Suppressor macrophage (primary cell): ENCODE measurements at regions not wholly inside any gene's neighbourhood (a gene's known extent, or its start where the extent isn't known, plus 50 kb on each side); places are given as distances from the start of the nearest gene placed in this dataset.
"Not testable (repeated sequence)": the region's sequence is repeated elsewhere in the genome, so short reads cannot be mapped to it uniquely, and the experiment has no call there.

Experiments
- DNase-seq, 4 experiments: peaks; one replicate each; pipeline ENCODE4 v3.0.0-alpha.2; 2020 to 2022

- DNase-seq = no peak
Observed at GRCh38 chr5:16987776-16988175, 51.7 kb upstream of the MYO10 start.

- DNase-seq = not testable (repeated sequence)
Observed at GRCh38 chr5:16990817-16991520, 54.9 kb upstream of the MYO10 start.

GRCh38 chr5:16992006-16992405, 55.9 kb upstream of the MYO10 start:
- DNase-seq = peak in 1 of 4 experiments; percentile 13

GRCh38 chr5:16992444-16992843, 56.4 kb upstream of the MYO10 start:
- no peak for DNase-seq

- no peak for DNase-seq
Observed at GRCh38 chr5:16994565-16994964, 58.5 kb upstream of the MYO10 start.

GRCh38 chr5:16995372-16995771, 59.3 kb upstream of the MYO10 start:
- DNase-seq = no peak

- no peak for DNase-seq
Observed at GRCh38 chr5:17000291-17000939, 64.3 kb upstream of the MYO10 start.

GRCh38 chr5:17001428-17001827, 65.3 kb upstream of the MYO10 start:
- DNase-seq = no peak

GRCh38 chr5:17004441-17005106, 68.5 kb upstream of the MYO10 start:
- no peak for DNase-seq

- no peak for DNase-seq
Observed at GRCh38 chr5:17005107-17005828, 69.2 kb upstream of the MYO10 start.

GRCh38 chr5:17012289-17012688, 76.2 kb upstream of the MYO10 start:
- DNase-seq = peak; percentile 25 to 70 (median 48)

GRCh38 chr5:17014686-17015085, 78.6 kb upstream of the MYO10 start:
- no peak for DNase-seq

GRCh38 chr5:17018871-17019270, 82.8 kb upstream of the MYO10 start:
- DNase-seq = no peak

- no peak for DNase-seq
Observed at GRCh38 chr5:17019324-17019723, 83.2 kb upstream of the MYO10 start.

- no peak for DNase-seq
Observed at GRCh38 chr5:17020678-17021601, 84.9 kb upstream of the MYO10 start.

- DNase-seq = no peak
Observed at GRCh38 chr5:17021602-17021932, 85.5 kb upstream of the MYO10 start.

- DNase-seq = no peak
Observed at GRCh38 chr5:17022296-17022695, 86.2 kb upstream of the MYO10 start.

- peak in 3 of 4 experiments; percentile 9 to 20 (median 13) for DNase-seq
Observed at GRCh38 chr5:17024686-17025180, 88.6 kb upstream of the MYO10 start.

- not testable (repeated sequence) for DNase-seq
Observed at GRCh38 chr5:17031659-17032277, 95.7 kb upstream of the MYO10 start.

- not testable (repeated sequence) for DNase-seq
Observed at GRCh38 chr5:17032314-17032985, 96.4 kb upstream of the MYO10 start.

GRCh38 chr5:17034992-17035391, 98.9 kb upstream of the MYO10 start:
- not testable (repeated sequence) for DNase-seq
